Breast epithelium (tissue), 3 donors: ENCODE measurements at regions not wholly inside any gene's neighbourhood (a gene's known extent, or its start where the extent isn't known, plus 50 kb on each side); places are given as distances from the start of the nearest gene placed in this dataset.

ENCODE experiments used
- POLR2A ChIP-seq: fragments of 450-650 bp; IDR thresholded peaks from one replicate; pipeline ENCODE4 v1.6.1; 2016; ENCODE audit warnings: antibody characterized with exemption, mild to moderate bottlenecking, moderate library complexity
- TF ChIP-seq, protein P1 (sequence below), 3 donors: fragments of 450-650 bp; IDR thresholded peaks; one replicate each; pipeline ENCODE4 v1.5.1; 2016 to 2017; ENCODE audit warnings: antibody characterized with exemption in 3 of 3, mild to moderate bottlenecking in 3 of 3, moderate library complexity in 3 of 3

DNA sequence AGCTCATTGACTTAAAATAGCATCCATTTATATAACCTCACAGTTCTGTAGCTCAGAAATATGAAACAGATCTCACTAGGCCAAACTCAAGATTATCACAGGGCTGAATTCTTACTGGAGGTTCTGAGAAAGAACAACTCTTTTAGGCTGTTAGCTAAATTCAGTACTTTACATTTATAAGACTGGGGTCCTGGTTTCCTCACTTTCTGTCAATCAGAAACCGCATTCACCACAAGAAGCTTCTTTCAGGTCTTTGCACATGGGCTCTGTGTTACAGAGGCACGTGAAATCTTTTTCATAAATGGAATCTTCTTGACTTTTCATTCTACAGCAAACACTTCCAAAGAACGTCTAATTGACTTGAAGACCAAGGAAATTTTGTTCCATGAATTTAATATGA, 876.3 kb upstream of the FOXG1 start:
- TF ChIP-seq, protein P1, sequence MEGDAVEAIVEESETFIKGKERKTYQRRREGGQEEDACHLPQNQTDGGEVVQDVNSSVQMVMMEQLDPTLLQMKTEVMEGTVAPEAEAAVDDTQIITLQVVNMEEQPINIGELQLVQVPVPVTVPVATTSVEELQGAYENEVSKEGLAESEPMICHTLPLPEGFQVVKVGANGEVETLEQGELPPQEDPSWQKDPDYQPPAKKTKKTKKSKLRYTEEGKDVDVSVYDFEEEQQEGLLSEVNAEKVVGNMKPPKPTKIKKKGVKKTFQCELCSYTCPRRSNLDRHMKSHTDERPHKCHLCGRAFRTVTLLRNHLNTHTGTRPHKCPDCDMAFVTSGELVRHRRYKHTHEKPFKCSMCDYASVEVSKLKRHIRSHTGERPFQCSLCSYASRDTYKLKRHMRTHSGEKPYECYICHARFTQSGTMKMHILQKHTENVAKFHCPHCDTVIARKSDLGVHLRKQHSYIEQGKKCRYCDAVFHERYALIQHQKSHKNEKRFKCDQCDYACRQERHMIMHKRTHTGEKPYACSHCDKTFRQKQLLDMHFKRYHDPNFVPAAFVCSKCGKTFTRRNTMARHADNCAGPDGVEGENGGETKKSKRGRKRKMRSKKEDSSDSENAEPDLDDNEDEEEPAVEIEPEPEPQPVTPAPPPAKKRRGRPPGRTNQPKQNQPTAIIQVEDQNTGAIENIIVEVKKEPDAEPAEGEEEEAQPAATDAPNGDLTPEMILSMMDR (IDR thresholded peaks at IDR 0.05): no peak
- TF ChIP-seq POLR2A: no peak
